Posterior vena cava (tissue), 2 donors: ENCODE measurements at regions not wholly inside any gene's neighbourhood (a gene's known extent, or its start where the extent isn't known, plus 50 kb on each side); places are given as distances from the start of the nearest gene placed in this dataset.
A peak's percentile ranks its signal among the peaks of the same experiment; 100 is the strongest.

Experiments used
- DNase-seq: peaks from one replicate; pipeline ENCODE4 v3.0.0-alpha.2; 2020; ENCODE audit warnings: low spot score
- intact Hi-C, 2 donors: fragments of 100-400 bp; cut with DNase I; formaldehyde crosslinking; loops; one replicate each; pipeline versions ENCODE4 v1.14.1 to v1.14.2; 2022 to 2023
- donor health status: DM: yes; HTN: yes; CAD: no.
- donor health status: DM: yes; HTN: yes; CAD: no.

GRCh38 chr5:4875942-4876341, 264.2 kb upstream of the ADAMTS16 start:
- intact Hi-C loops: loop anchor here (5.0 to 10.0 kb wide), 4 partner anchors 66 to 549 kb away; partner anchors contain the start of gene ICE1 (in 1 of the 2)
- DNase-seq: no peak

- intact Hi-C loops: loop anchor here (5.0 to 10.0 kb wide), 4 partner anchors 65 to 548 kb away; partner anchors contain the start of gene ICE1 (in 1 of the 2)
- DNase-seq: no peak
These were observed 263.3 kb upstream of the ADAMTS16 start for GRCh38 chr5:4876804-4877203.

GRCh38 chr5:4877579-4877978, 262.6 kb upstream of the ADAMTS16 start:
- no peak for DNase-seq
- intact Hi-C loops: loop anchor here (5.0 to 10.0 kb wide), 4 partner anchors 65 to 547 kb away; partner anchors contain the start of gene ICE1 (in 1 of the 2)

GRCh38 chr5:4879075-4879474, 261.1 kb upstream of the ADAMTS16 start:
- intact Hi-C loops: loop anchor here (5.0 to 10.0 kb wide), 4 partner anchors 63 to 546 kb away; partner anchors contain the start of gene ICE1 (in 1 of the 2)
- no peak for DNase-seq

DNA sequence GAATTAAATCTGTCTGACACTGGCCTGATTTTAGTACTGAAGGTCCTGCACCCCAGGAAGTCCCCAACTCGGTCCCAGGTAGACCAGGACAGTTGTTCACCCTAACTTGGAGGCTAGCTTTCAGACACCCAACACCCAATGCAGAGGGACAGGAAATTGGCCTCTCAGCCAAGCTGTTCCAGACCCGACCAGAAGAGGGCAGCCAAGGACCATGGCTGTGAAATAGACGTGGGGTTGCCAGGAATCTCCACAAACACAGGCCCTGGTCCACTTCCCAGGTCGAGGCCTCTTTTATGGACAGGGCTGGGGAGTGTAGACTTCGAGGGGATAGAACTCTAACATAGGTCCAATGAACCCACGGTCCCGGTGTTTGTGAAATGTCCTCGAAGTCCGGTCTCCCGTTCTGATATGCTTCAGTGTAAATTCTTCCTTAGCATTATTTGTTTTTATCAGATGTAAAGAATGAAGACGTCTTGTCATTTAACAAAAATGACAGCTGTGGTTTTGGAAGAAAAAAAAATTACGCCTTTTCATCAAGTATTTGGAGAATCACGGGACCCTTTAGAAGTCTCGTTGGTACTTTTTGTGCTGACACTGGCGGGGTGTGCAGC, 260.3 kb upstream of the ADAMTS16 start:
- intact Hi-C loops: loop anchor here (2.0 to 10.0 kb wide), 5 partner anchors 29 to 545 kb away; partner anchors contain the start of gene ICE1 (in 1 of the 2)
- DNase-seq: peak; percentile 91

- DNase-seq: no peak
- intact Hi-C loops: loop anchor here (2.0 to 5.0 kb wide), 2 partner anchors 28 to 62 kb away; no protein-coding TSS in a partner anchor
These were observed 259.8 kb upstream of the ADAMTS16 start for GRCh38 chr5:4880304-4880741.

DNA sequence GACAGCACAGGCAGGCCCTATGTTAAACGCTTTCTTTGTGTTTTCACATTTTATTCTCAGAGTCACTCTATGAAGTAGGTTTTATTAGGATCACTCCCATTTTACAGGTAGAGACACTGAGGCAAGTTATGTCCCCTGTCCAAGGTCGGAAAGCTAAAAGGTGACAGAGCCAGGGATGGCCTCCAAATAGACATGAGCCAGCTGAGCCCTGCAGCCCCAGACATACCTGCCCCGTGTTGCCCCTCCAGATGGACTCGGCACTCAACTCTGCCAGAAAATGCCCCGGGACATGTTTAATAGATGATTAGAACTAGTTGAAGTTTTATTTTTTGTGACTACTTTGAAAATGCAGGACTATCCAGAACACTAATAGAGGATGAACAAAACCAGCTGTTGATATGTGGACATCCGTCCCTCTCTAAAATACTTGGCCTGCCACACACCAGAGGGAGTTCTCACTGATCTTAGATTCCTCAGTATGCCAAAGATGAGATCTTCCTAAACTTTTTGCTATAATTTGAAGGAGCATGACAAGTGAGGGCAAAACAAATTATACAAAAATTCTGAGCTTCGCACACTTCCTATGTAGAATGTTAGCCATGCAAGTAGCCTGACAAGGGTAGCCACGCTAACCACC, 258.6 kb upstream of the ADAMTS16 start:
- intact Hi-C loops: loop anchor here (2.0 to 5.0 kb wide), 2 partner anchors 27 to 61 kb away; no protein-coding TSS in a partner anchor
- DNase-seq: no peak

DNA sequence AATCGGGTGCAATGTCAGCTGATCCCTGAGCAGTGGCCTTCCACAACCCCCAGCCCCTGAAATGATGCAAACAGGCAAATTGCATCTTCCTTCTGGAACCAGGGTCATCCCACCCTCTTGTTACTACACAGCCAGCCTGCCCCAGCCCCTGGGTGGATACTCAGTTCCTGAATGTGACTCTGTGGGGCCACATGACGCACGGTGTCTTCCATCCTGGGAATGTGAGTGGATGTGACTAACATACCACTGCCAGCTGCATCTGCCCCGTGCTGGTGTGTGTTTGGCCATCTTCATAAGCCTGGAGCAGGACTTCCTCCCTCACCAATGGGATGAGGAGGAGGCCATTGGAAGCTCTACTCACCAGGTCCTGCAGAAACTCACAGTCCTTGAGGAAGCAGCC, 257.9 kb upstream of the ADAMTS16 start:
- intact Hi-C loops: loop anchor here in 1 of 2 donors (5.0 kb wide), 1 partner anchor 60 kb away; no protein-coding TSS in a partner anchor

DNA sequence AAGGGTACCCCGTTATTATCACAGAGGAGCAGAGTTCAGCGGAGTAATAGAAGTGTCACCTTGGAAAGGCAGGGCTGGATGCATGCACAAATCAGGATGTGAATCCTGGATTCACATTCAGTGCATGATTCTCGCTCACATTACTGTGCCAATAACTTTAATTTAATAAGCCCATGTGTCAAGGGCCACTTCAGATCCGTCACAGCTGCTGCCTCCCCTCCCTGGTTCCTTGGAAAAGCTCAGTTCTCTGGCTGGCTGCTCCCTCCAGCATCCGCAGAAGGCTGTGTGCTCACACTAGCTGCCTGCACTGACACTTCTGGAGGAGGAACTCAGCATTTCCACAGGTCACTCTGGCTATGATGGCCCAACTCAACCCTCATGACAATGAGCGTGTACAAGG, 256.8 kb upstream of the ADAMTS16 start:
- intact Hi-C loops: loop anchor here in 1 of 2 donors (5.0 kb wide), 1 partner anchor 59 kb away; no protein-coding TSS in a partner anchor

More for the DNA sequence above, 257.9 kb upstream of the ADAMTS16 start:
- no peak for DNase-seq

GRCh38 chr5:4893063-4893744, 246.9 kb upstream of the ADAMTS16 start:
- intact Hi-C loops: no loop called here
- DNase-seq: no peak

More for the DNA sequence above, 256.8 kb upstream of the ADAMTS16 start:
- DNase-seq: no peak

GRCh38 chr5:4896328-4896727, 243.8 kb upstream of the ADAMTS16 start:
- no peak for DNase-seq
- intact Hi-C loops: no loop called here

GRCh38 chr5:4901305-4901811, 238.8 kb upstream of the ADAMTS16 start:
- intact Hi-C loops: no loop called here

GRCh38 chr5:4901924-4902323, 238.2 kb upstream of the ADAMTS16 start:
- intact Hi-C loops: no loop called here
- DNase-seq: no peak

More at GRCh38 chr5:4901305-4901811, 238.8 kb upstream of the ADAMTS16 start:
- DNase-seq: no peak

DNA sequence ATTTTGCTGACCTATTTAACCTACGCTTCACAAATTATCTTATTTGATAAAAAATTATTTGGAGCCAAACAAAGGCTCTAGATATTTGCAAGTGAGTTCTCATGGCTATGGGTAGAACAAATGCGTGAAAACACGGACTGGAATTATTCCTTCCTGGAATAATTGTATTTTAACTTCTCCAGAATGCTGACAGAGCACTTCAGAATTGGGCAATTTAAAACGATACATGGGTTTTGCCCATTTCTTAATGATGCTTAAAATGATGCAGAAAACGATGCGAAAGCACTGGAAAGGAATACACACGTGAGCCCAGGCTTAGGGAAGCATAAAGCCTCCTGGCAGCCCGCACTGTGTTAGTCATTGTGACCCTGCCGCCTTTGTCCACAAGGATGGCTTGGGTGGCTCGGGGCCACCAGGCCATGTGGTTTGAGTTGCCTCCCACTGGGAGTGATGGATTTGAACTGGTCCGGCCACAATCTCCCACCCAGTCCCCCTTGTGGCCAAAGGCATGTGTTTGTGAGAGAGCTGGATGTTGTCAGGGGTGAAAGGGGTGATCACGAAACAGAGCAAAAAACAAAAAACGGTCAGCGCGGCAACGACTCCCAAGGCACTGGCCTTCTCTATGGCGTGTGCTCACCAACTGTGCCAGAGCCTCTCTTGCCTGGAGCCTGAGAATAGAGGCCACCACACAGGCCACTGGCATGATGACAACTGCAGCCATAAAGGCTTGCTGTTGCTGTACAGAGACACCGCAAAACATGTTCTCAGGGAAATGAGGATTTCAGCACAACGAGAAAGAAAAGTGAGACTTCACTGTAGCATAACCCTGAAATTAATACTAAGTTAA, 234.2 kb upstream of the ADAMTS16 start:
- DNase-seq: peak; percentile 92
- intact Hi-C loops: no loop called here

DNA sequence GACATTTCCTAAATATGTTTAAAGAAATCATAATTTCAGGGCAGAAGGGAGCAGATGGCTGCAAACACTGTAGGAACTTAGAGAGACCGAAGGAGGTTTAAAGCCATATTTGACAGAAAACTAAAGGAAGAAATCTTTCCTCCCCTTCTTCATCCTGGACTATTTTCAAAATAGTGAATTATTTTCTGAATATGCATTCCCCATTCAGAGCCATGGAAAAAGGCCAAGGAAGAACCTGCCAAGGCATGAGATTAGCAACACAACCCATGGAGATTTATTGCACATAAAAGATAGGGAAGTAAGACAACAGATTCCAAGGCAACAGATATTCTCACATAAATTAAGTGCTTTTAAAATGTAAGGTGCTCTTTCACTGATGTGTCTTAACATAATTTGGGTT, 233.3 kb upstream of the ADAMTS16 start:
- no peak for DNase-seq
- intact Hi-C loops: no loop called here

DNA sequence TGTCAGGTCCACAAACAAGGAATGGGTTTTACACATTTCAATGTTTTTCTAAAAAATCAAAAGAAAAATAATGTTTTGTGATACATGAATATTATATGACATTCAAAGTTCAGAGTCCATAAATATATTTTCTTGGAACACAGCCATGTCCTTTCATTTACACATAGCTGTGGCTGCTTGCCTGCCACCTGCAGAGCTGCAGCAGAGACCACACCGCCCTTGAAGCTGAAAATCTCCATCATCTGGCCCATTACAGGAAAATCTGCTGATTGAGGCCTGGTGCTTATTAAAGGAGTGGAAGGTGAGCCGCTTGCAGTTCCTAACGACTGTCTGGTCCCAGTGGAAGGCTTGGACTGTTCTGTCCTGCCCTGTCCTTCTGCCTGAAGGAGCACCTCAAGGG, 232.6 kb upstream of the ADAMTS16 start:
- no peak for DNase-seq
- intact Hi-C loops: no loop called here

- DNase-seq: no peak
- intact Hi-C loops: loop anchor here in 1 of 2 donors (2.0 kb wide), 1 partner anchor 28 kb away; no protein-coding TSS in a partner anchor
These were observed 231.0 kb upstream of the ADAMTS16 start for GRCh38 chr5:4909086-4909485.

DNA sequence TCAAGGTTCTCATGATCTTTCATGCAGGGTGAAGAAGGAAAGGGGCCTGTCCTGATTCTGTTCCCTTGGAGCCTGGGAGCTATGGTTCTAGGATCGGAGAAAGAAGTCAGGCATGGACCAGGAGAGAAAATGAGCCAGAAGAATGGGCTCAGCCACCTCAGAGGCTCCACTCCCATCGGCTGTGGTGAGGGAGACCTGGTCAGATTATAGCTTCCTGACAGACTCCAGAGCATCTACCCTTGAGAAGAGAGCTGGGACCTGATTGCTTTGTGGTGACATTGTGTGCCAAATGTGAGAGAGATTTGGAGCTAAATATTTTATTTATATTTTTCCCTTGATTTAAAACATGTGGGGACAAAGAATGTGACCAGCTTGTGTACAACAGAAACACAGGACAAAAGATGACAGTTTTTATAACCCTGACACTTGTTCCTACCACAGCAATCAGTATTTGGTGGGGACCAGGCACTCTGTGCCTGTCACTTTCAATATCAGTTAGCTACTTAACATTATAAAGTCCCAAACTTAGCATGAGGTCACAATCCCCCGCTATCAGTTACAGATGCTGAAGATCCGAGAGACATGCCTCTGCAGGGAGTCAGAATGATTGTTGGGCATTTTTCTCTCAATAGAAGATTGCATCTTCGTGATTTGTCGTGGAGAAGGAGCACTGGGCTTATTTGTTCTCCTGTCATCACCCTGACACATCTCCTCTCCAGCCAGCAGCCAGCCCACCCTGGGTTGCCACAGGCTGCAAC, 228.3 kb upstream of the ADAMTS16 start:
- no peak for DNase-seq
- intact Hi-C loops: no loop called here
